ENCODE measurements at regions not wholly inside any gene's neighbourhood (a gene's known extent, or its start where the extent isn't known, plus 50 kb on each side); places are given as distances from the start of the nearest gene placed in this dataset.

DNA sequence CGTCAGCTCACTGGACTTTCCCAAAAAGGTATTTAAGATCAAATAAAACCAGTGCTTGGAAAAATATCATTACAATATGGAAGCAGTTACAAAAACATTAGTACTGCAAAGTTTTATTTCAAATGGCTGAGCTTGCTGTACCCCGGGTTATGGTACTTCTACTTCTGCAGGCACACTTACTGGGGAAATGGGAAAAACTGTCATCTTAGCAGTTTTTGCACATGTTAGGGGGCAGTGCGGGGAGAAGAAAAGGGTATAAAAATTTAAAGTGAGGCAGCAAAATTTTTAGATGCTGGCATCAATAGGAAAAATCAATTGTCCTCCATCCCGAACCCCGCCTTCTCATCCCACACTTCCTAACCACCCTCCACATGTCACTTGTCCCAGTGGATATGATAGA is 133.4 kb downstream of the ATG4C start:
- DNase-seq, result no peak
- H3K79me2 ChIP-seq (ENCODE audit: low read depth), result no peaks in the 10 kb centered on the region
- no peaks in the 10 kb centered on the region for H3K9me3 ChIP-seq (ENCODE audit: insufficient read depth, low read depth)
- TF ChIP-seq EZH2 (IDR thresholded peaks at IDR 0.05; ENCODE audit: low read depth), result no peak
- TF ChIP-seq, protein P1, sequence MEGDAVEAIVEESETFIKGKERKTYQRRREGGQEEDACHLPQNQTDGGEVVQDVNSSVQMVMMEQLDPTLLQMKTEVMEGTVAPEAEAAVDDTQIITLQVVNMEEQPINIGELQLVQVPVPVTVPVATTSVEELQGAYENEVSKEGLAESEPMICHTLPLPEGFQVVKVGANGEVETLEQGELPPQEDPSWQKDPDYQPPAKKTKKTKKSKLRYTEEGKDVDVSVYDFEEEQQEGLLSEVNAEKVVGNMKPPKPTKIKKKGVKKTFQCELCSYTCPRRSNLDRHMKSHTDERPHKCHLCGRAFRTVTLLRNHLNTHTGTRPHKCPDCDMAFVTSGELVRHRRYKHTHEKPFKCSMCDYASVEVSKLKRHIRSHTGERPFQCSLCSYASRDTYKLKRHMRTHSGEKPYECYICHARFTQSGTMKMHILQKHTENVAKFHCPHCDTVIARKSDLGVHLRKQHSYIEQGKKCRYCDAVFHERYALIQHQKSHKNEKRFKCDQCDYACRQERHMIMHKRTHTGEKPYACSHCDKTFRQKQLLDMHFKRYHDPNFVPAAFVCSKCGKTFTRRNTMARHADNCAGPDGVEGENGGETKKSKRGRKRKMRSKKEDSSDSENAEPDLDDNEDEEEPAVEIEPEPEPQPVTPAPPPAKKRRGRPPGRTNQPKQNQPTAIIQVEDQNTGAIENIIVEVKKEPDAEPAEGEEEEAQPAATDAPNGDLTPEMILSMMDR (conservative IDR thresholded peaks at IDR 0.05), result no peak
- no peak overlapping the region for H3K4me2 ChIP-seq
- no peak overlapping the region for H3K27ac ChIP-seq
- intact Hi-C loops (cut with micrococcal nuclease; ENCODE audit: unreplicated experiment), result no loop called here
- H3K4me1 ChIP-seq (replicated peaks; ENCODE audit: insufficient read depth), result no peaks in the 10 kb centered on the region
- no peaks in the 10 kb centered on the region for H3K9me2 ChIP-seq (ENCODE audit: insufficient read depth)
- H2AFZ ChIP-seq, result no peak overlapping the region
- H3K4me3 ChIP-seq, result no peak overlapping the region
- H4K20me1 ChIP-seq (ENCODE audit: insufficient read depth), result no peaks in the 10 kb centered on the region
- H3K36me3 ChIP-seq (ENCODE audit: low read depth), result no peaks in the 10 kb centered on the region
- H3K27me3 ChIP-seq (ENCODE audit: insufficient read depth, low read depth), result peaks cover 77% of the 10 kb centered on the region
- POLR2A ChIA-PET (ENCODE audit: unreplicated experiment), result no interaction called here
- CTCF ChIA-PET, result no interaction called here
- H3F3A ChIP-seq (ENCODE audit: insufficient read depth, low read depth), result no peaks in the 10 kb centered on the region
- no TSS peak for BruUV-seq (replicated peaks)

DNA sequence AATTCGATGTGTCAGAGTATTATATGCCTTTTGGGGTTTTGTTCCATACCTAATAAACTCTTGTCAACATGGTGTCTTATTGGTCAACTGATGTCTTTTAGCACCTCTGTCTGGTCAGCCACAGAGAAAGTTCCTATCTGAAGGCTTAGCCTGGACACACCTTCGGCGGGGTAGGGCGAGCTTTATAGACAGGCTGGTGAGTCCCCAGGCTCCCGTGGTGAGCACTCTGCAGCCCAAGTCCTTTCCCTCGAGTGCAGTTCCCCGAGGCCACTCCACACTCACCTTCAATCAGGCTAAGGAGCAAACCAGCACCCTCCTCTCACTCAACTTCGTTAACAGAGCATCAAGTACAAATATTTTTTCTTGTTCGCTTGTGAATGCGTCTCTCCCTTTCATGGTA is 133.9 kb downstream of the ATG4C start:
- ChIA-PET CTCF (no interaction called here), POLR2A (ENCODE audit: unreplicated experiment) (no interaction called here)
- H3K27me3 ChIP-seq (ENCODE audit: insufficient read depth, low read depth), result peaks cover 78% of the 10 kb centered on the region
- H3K79me2 ChIP-seq (ENCODE audit: low read depth), result no peaks in the 10 kb centered on the region
- BruUV-seq (replicated peaks), result no TSS peak
- H3K36me3 ChIP-seq (ENCODE audit: low read depth), result no peaks in the 10 kb centered on the region
- no peak overlapping the region for H3K4me2 ChIP-seq
- H2AFZ ChIP-seq, result no peak overlapping the region
- intact Hi-C loops (cut with micrococcal nuclease; ENCODE audit: unreplicated experiment), result no loop called here
- no peaks in the 10 kb centered on the region for H3F3A ChIP-seq (ENCODE audit: insufficient read depth, low read depth)
- DNase-seq, result no peak
- H3K27ac ChIP-seq, result no peak overlapping the region
- H3K4me1 ChIP-seq (replicated peaks; ENCODE audit: insufficient read depth), result no peaks in the 10 kb centered on the region
- H3K9me3 ChIP-seq (ENCODE audit: insufficient read depth, low read depth), result no peaks in the 10 kb centered on the region; the same call in 1 of the 2 replicates
- TF ChIP-seq, protein P1 (conservative IDR thresholded peaks at IDR 0.05), result no peak
- no peak for TF ChIP-seq EZH2 (IDR thresholded peaks at IDR 0.05; ENCODE audit: low read depth)
- H4K20me1 ChIP-seq (ENCODE audit: insufficient read depth), result no peaks in the 10 kb centered on the region
- H3K9me2 ChIP-seq (ENCODE audit: insufficient read depth), result no peaks in the 10 kb centered on the region
- no peak overlapping the region for H3K4me3 ChIP-seq

DNA sequence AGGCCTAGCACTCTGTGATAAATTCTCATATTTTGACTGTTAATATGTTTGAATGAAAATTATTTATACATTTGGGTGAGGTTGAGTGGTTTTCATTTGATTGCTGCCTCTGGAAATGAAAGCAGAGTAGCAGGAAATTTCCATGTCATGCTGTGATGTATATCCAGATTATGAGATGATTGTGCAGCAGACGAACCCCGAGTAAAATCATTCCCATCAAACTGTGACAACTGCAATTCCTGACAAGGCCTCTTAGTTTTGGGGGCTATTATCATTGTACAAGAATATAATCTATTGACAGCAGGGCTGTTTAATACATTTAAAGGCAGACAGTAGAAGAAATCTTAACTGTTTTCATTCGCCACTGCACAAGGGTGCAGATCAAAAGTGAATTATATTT is 134.8 kb downstream of the ATG4C start:
- DNase-seq, result no peak
- Histone ChIP-seq H3F3A (ENCODE audit: insufficient read depth, low read depth) (no peaks in the 10 kb centered on the region), H3K79me2 (ENCODE audit: low read depth) (no peaks in the 10 kb centered on the region), H4K20me1 (ENCODE audit: insufficient read depth) (no peaks in the 10 kb centered on the region), H3K36me3 (ENCODE audit: low read depth) (no peaks in the 10 kb centered on the region), H3K9me2 (ENCODE audit: insufficient read depth) (no peaks in the 10 kb centered on the region), H3K4me2 (no peak overlapping the region), H2AFZ (no peak overlapping the region), H3K9me3 (ENCODE audit: insufficient read depth, low read depth) (no peaks in the 10 kb centered on the region; the same call in 1 of the 2 replicates), H3K4me1 (replicated peaks; ENCODE audit: insufficient read depth) (no peaks in the 10 kb centered on the region), H3K27me3 (ENCODE audit: insufficient read depth, low read depth) (peaks cover 82% of the 10 kb centered on the region), H3K4me3 (no peak overlapping the region), H3K27ac (no peak overlapping the region)
- TF ChIP-seq EZH2 (IDR thresholded peaks at IDR 0.05; ENCODE audit: low read depth), result no peak
- TF ChIP-seq, protein P1 (conservative IDR thresholded peaks at IDR 0.05), result no peak
- BruUV-seq (replicated peaks), result no TSS peak
- CTCF ChIA-PET, result no interaction called here
- intact Hi-C loops (cut with micrococcal nuclease; ENCODE audit: unreplicated experiment), result no loop called here
- POLR2A ChIA-PET (ENCODE audit: unreplicated experiment), result no interaction called here
